ENCODE measurements at regions not wholly inside any gene's neighbourhood (a gene's known extent, or its start where the extent isn't known, plus 50 kb on each side); places are given as distances from the start of the nearest gene placed in this dataset.

DNA sequence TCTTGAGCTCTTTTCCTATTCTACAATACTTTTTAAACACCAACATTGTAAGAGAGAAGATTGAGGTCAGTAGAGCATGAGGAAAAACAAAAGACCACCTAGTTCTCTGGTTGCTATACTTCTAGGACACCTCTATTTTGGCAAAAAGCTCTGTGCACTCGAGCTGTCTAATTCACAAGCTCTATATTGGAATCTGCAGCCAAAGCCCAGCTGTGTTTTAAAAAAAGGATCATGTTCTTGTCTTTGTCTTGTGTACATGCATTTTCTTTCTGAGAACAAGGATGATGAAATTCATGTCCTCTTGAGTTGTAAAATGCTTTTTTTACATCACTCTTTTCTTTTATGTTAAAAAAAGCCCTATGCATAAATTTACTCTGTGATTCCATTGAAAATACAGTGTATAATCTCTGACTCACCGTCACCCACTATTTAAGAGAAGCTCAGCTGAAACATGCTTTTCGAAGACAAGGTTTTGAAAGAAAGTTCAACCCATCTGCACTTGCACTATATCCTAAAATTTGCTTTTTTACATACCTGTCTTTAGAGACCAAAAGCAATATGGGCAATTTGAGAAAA lies 215.5 kb upstream of the VSTM2A start:
- H3K9me2 ChIP-seq (ENCODE audit: low read depth, low read length), result peaks cover 3% of the 10 kb centered on the region; the same call in 1 of the 2 replicates
- peaks cover 2% of the 10 kb centered on the region; the same call in 1 of the 2 replicates for H3K9me3 ChIP-seq (ENCODE audit: low read length)
- no peak for TF ChIP-seq EZH2 (IDR thresholded peaks at IDR 0.05; ENCODE audit: borderline replicate concordance, low read length)
- TF ChIP-seq, protein P1, sequence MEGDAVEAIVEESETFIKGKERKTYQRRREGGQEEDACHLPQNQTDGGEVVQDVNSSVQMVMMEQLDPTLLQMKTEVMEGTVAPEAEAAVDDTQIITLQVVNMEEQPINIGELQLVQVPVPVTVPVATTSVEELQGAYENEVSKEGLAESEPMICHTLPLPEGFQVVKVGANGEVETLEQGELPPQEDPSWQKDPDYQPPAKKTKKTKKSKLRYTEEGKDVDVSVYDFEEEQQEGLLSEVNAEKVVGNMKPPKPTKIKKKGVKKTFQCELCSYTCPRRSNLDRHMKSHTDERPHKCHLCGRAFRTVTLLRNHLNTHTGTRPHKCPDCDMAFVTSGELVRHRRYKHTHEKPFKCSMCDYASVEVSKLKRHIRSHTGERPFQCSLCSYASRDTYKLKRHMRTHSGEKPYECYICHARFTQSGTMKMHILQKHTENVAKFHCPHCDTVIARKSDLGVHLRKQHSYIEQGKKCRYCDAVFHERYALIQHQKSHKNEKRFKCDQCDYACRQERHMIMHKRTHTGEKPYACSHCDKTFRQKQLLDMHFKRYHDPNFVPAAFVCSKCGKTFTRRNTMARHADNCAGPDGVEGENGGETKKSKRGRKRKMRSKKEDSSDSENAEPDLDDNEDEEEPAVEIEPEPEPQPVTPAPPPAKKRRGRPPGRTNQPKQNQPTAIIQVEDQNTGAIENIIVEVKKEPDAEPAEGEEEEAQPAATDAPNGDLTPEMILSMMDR (IDR thresholded peaks at IDR 0.05; ENCODE audit: low read length), result no peak
- H3F3A ChIP-seq (ENCODE audit: insufficient read depth, low read length), result no peaks in the 10 kb centered on the region
- no peak overlapping the region for H3K4me2 ChIP-seq (ENCODE audit: low read length)
- no peaks in the 10 kb centered on the region for H3K79me2 ChIP-seq (ENCODE audit: insufficient read depth, low read length)
- H3K27me3 ChIP-seq (ENCODE audit: insufficient read depth, low read length), result no peaks in the 10 kb centered on the region
- H3K4me3 ChIP-seq (ENCODE audit: low read depth, low read length, poor library complexity, severe bottlenecking), result no peak overlapping the region
- H3K9ac ChIP-seq (ENCODE audit: low read length), result no peak overlapping the region
- H4K20me1 ChIP-seq (ENCODE audit: insufficient read depth, low read length), result no peaks in the 10 kb centered on the region
- no peak overlapping the region for H3K27ac ChIP-seq (ENCODE audit: low read depth, low read length, poor library complexity, severe bottlenecking)
- no peak overlapping the region for H2AFZ ChIP-seq (ENCODE audit: low read length)
- no peaks in the 10 kb centered on the region for H3K36me3 ChIP-seq (ENCODE audit: insufficient read depth, low read length)
- H3K4me1 ChIP-seq (ENCODE audit: insufficient read depth, low read length, severe bottlenecking), result no peaks in the 10 kb centered on the region

DNA sequence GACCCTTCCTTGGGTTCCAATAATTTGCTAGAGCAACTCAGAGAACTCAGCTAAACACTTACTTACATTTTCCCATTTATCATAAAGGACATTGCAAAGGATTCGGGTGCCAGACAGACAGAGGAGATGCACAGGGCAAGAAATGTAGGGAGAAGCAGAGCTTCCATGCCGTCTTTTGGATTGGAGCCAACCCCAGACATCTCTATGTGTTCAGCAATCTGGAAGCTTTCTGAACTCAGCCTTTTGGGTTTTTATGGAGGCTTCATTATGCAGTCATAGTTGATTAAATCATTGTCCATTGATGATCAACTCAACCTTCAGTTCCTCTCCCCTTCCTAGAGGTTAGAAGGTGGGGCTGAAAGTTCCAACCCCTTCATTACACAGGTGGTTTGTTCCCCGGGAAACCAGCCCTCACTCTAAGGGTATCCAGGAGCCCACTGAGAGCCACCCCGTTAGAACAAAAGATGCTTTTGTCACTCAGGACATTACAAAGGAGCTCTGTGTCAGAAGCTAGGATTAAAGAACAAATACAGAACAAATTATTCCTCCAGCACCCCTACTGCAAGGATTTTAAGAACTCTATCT lies 211.9 kb upstream of the VSTM2A start:
- Histone ChIP-seq H4K20me1 (ENCODE audit: insufficient read depth, low read length) (no peaks in the 10 kb centered on the region), H3K9ac (ENCODE audit: low read length) (no peak overlapping the region), H3K9me2 (ENCODE audit: low read depth, low read length) (peaks cover 3% of the 10 kb centered on the region; the same call in 1 of the 2 replicates), H3K4me2 (ENCODE audit: low read length) (no peak overlapping the region), H3K9me3 (ENCODE audit: low read length) (no peaks in the 10 kb centered on the region), H3K27me3 (ENCODE audit: insufficient read depth, low read length) (no peaks in the 10 kb centered on the region), H2AFZ (ENCODE audit: low read length) (no peak overlapping the region), H3K27ac (ENCODE audit: low read depth, low read length, poor library complexity, severe bottlenecking) (no peak overlapping the region), H3K4me3 (ENCODE audit: low read depth, low read length, poor library complexity, severe bottlenecking) (no peak overlapping the region), H3F3A (ENCODE audit: insufficient read depth, low read length) (no peaks in the 10 kb centered on the region), H3K4me1 (ENCODE audit: insufficient read depth, low read length, severe bottlenecking) (no peaks in the 10 kb centered on the region), H3K79me2 (ENCODE audit: insufficient read depth, low read length) (no peaks in the 10 kb centered on the region), H3K36me3 (ENCODE audit: insufficient read depth, low read length) (no peaks in the 10 kb centered on the region)
- no peak for TF ChIP-seq EZH2 (IDR thresholded peaks at IDR 0.05; ENCODE audit: borderline replicate concordance, low read length)
- TF ChIP-seq, protein P1 (IDR thresholded peaks at IDR 0.05; ENCODE audit: low read length), result no peak

DNA sequence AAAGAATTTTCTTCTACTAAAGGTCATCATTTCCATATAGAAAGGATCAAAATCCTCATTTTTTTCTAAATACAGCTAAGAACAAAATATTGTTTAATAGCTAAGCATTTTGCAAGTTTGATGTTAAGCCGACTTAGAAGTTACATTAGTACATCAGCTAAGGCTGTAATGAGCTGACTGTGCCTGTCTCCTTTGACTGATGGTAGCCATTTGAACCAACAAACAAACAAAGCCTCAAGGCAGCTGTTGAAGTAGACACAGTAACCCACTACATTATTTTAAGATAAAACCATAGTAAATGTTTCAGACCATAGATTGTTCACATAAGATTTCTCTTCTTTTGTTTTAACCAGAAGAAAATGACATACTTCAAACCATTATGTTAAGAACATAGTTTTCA lies 210.9 kb upstream of the VSTM2A start:
- H3K4me3 ChIP-seq (ENCODE audit: low read depth, low read length, poor library complexity, severe bottlenecking), result no peak overlapping the region
- H4K20me1 ChIP-seq (ENCODE audit: insufficient read depth, low read length), result no peaks in the 10 kb centered on the region
- H3K27me3 ChIP-seq (ENCODE audit: insufficient read depth, low read length), result no peaks in the 10 kb centered on the region
- no peak overlapping the region for H3K27ac ChIP-seq (ENCODE audit: low read depth, low read length, poor library complexity, severe bottlenecking)
- H3K4me2 ChIP-seq (ENCODE audit: low read length), result no peak overlapping the region
- no peak for TF ChIP-seq EZH2 (IDR thresholded peaks at IDR 0.05; ENCODE audit: borderline replicate concordance, low read length)
- H3K9me3 ChIP-seq (ENCODE audit: low read length), result no peaks in the 10 kb centered on the region
- no peak overlapping the region for H3K9ac ChIP-seq (ENCODE audit: low read length)
- H2AFZ ChIP-seq (ENCODE audit: low read length), result no peak overlapping the region
- H3K4me1 ChIP-seq (ENCODE audit: insufficient read depth, low read length, severe bottlenecking), result no peaks in the 10 kb centered on the region
- H3F3A ChIP-seq (ENCODE audit: insufficient read depth, low read length), result no peaks in the 10 kb centered on the region
- H3K79me2 ChIP-seq (ENCODE audit: insufficient read depth, low read length), result no peaks in the 10 kb centered on the region
- peaks cover 3% of the 10 kb centered on the region; the same call in 1 of the 2 replicates for H3K9me2 ChIP-seq (ENCODE audit: low read depth, low read length)
- H3K36me3 ChIP-seq (ENCODE audit: insufficient read depth, low read length), result no peaks in the 10 kb centered on the region

DNA sequence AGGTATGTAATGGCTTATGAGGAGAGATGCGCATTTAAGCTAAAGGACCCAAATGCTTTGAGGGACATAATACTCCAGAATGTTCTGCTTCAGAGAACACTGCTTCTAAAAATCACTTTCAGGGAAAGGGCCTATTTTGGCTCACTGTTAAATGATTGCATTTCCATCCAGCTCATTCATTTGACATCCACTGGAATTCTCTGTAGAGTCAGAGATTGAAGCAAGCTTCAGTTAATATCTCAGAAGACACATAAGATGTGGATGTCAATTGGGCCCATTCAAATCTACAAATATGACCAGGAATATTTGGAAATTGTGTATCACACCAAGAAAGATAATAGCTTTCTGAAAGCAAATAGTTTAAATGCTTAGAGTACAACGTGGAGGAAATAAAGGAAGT lies 209.9 kb upstream of the VSTM2A start:
- H4K20me1 ChIP-seq (ENCODE audit: insufficient read depth, low read length), result no peaks in the 10 kb centered on the region
- H3K36me3 ChIP-seq (ENCODE audit: insufficient read depth, low read length), result no peaks in the 10 kb centered on the region
- no peaks in the 10 kb centered on the region for H3K9me3 ChIP-seq (ENCODE audit: low read length)
- no peak overlapping the region for H3K9ac ChIP-seq (ENCODE audit: low read length)
- no peak overlapping the region for H3K4me3 ChIP-seq (ENCODE audit: low read depth, low read length, poor library complexity, severe bottlenecking)
- peaks cover under 1% of the 10 kb centered on the region; the same call in 1 of the 2 replicates for H3K9me2 ChIP-seq (ENCODE audit: low read depth, low read length)
- H3K4me2 ChIP-seq (ENCODE audit: low read length), result no peak overlapping the region
- H2AFZ ChIP-seq (ENCODE audit: low read length), result no peak overlapping the region
- H3K79me2 ChIP-seq (ENCODE audit: insufficient read depth, low read length), result no peaks in the 10 kb centered on the region
- no peaks in the 10 kb centered on the region for H3K27me3 ChIP-seq (ENCODE audit: insufficient read depth, low read length)
- no peaks in the 10 kb centered on the region for H3F3A ChIP-seq (ENCODE audit: insufficient read depth, low read length)
- no peak overlapping the region for H3K27ac ChIP-seq (ENCODE audit: low read depth, low read length, poor library complexity, severe bottlenecking)
- H3K4me1 ChIP-seq (ENCODE audit: insufficient read depth, low read length, severe bottlenecking), result no peaks in the 10 kb centered on the region
- TF ChIP-seq, protein P1 (IDR thresholded peaks at IDR 0.05; ENCODE audit: low read length), result no peak
- no peak for TF ChIP-seq EZH2 (IDR thresholded peaks at IDR 0.05; ENCODE audit: borderline replicate concordance, low read length)
